ENCODE measurements at regions not wholly inside any gene's neighbourhood (a gene's known extent, or its start where the extent isn't known, plus 50 kb on each side); places are given as distances from the start of the nearest gene placed in this dataset.

DNA sequence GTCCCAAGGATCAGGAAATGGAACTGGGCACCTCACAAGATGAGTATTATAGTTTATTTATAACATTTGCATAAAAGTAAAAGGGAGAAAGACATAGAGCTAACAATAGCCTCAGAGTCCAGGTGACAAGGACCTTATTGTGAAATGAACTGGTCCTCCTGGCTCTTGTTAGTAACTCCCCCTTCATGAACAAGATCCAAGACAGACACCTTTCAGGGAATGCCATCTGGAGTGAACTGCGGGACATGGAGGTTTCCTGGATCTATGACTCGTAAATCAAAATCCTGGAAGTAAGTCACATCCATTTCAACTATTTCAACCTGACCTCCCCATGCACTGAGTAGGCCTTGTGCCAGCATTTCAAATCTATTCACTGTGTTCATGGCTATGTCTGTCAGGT is 129.5 kb upstream of the GAS1 start:
- Histone ChIP-seq H3K79me2 (ENCODE audit: control insufficient read depth, insufficient read depth, low read length) (no peaks in the 10 kb centered on the region), H3K27ac (ENCODE audit: control insufficient read depth, insufficient read depth, low read length) (no peak overlapping the region), H3K4me3 (ENCODE audit: control insufficient read depth in 2 of 3, extremely low read depth in 1 of 3, insufficient read depth in 2 of 3, low read depth in 1 of 3, low read length in 3 of 3) (no peak overlapping the region), H3K9me3 (ENCODE audit: control insufficient read depth, low read depth, low read length) (no peaks in the 10 kb centered on the region), H3K4me1 (ENCODE audit: control insufficient read depth, extremely low read depth, insufficient read depth, low read length) (no peaks in the 10 kb centered on the region), H3K36me3 (ENCODE audit: control insufficient read depth in 2 of 2, extremely low read depth in 1 of 2, insufficient read depth in 2 of 2, low read length in 2 of 2) (no peaks in the 10 kb centered on the region), H3K27me3 (ENCODE audit: control insufficient read depth, extremely low read depth, insufficient read depth, low read length) (no peaks in the 10 kb centered on the region), H3K9me1 (ENCODE audit: control insufficient read depth, extremely low read depth, insufficient read depth, low read length) (no peaks in the 10 kb centered on the region), H3K4me2 (ENCODE audit: control insufficient read depth, extremely low read depth, insufficient read depth, low read depth, low read length) (no peak overlapping the region), H2AFZ (ENCODE audit: control insufficient read depth, low read length) (no peak overlapping the region), H4K20me1 (ENCODE audit: control insufficient read depth, extremely low read depth, insufficient read depth, low read length) (no peaks in the 10 kb centered on the region), H3K9ac (ENCODE audit: control insufficient read depth, extremely low read depth, insufficient read depth, low read length) (no peak overlapping the region)
- FAIRE-seq (peak; percentile 41), DNase-seq (ENCODE audit: low read depth, low spot score) (no peak)
- no peak for TF ChIP-seq CTCF (optimal IDR thresholded peaks at IDR 0.05 in 1 of 3, IDR thresholded peaks at IDR 0.05 in 1 of 3, conservative IDR thresholded peaks at IDR 0.05 in 1 of 3; ENCODE audit: extremely low read depth in 1 of 3, insufficient read depth in 2 of 3, low read length in 3 of 3)
- no peak for TF ChIP-seq EZH2 (IDR thresholded peaks at IDR 0.05; ENCODE audit: low read length)
- dilution Hi-C loops (cut with MboI; ENCODE audit: extremely low pct_ligation_motif_present, low sequenced_read_pairs) = no loop called here

- H3K4me1 ChIP-seq (ENCODE audit: control insufficient read depth, extremely low read depth, insufficient read depth, low read length) = no peaks in the 10 kb centered on the region
- no peak overlapping the region for H3K27ac ChIP-seq (ENCODE audit: control insufficient read depth, insufficient read depth, low read length)
- H3K27me3 ChIP-seq (ENCODE audit: control insufficient read depth, extremely low read depth, insufficient read depth, low read length) = no peaks in the 10 kb centered on the region
- TF ChIP-seq EZH2 (IDR thresholded peaks at IDR 0.05; ENCODE audit: low read length) (no peak), CTCF (optimal IDR thresholded peaks at IDR 0.05 in 1 of 3, IDR thresholded peaks at IDR 0.05 in 1 of 3, conservative IDR thresholded peaks at IDR 0.05 in 1 of 3; ENCODE audit: extremely low read depth in 1 of 3, insufficient read depth in 2 of 3, low read length in 3 of 3) (no peak)
- H3K9ac ChIP-seq (ENCODE audit: control insufficient read depth, extremely low read depth, insufficient read depth, low read length) = no peak overlapping the region
- H3K36me3 ChIP-seq (ENCODE audit: control insufficient read depth in 2 of 2, extremely low read depth in 1 of 2, insufficient read depth in 2 of 2, low read length in 2 of 2) = no peaks in the 10 kb centered on the region
- no peaks in the 10 kb centered on the region for H3K9me1 ChIP-seq (ENCODE audit: control insufficient read depth, extremely low read depth, insufficient read depth, low read length)
- H3K9me3 ChIP-seq (ENCODE audit: control insufficient read depth, low read depth, low read length) = no peaks in the 10 kb centered on the region
- no peak overlapping the region for H3K4me3 ChIP-seq (ENCODE audit: control insufficient read depth in 2 of 3, extremely low read depth in 1 of 3, insufficient read depth in 2 of 3, low read depth in 1 of 3, low read length in 3 of 3)
- H3K79me2 ChIP-seq (ENCODE audit: control insufficient read depth, insufficient read depth, low read length) = no peaks in the 10 kb centered on the region
- DNase-seq (ENCODE audit: low read depth, low spot score) = no peak
- H2AFZ ChIP-seq (ENCODE audit: control insufficient read depth, low read length) = no peak overlapping the region
- no peak for FAIRE-seq
- no peak overlapping the region for H3K4me2 ChIP-seq (ENCODE audit: control insufficient read depth, extremely low read depth, insufficient read depth, low read depth, low read length)
- H4K20me1 ChIP-seq (ENCODE audit: control insufficient read depth, extremely low read depth, insufficient read depth, low read length) = no peaks in the 10 kb centered on the region
- dilution Hi-C loops (cut with MboI; ENCODE audit: extremely low pct_ligation_motif_present, low sequenced_read_pairs) = no loop called here
Measured at GRCh38 chr9:87077986-87078385, 130.7 kb upstream of the GAS1 start.
